OCI-LY3 (cell line): ENCODE measurements at regions not wholly inside any gene's neighbourhood (a gene's known extent, or its start where the extent isn't known, plus 50 kb on each side); places are given as distances from the start of the nearest gene placed in this dataset.

ENCODE experiments used
- H2AFZ ChIP-seq: fragments of 200-600, 300-600 bp; shearing (Covaris generic); 2 replicates; pipeline ENCODE4 v1.6.0; 2014; ENCODE audit warnings: antibody characterized with exemption, low read depth, low read length
- H3K27ac ChIP-seq: fragments of 200-600, 300-600 bp; sonication (generic); 2 replicates; pipeline ENCODE4 v1.5.1; 2014; ENCODE audit warnings: mild to moderate bottlenecking, low read length, moderate library complexity, mixed read lengths
- H3K27me3 ChIP-seq: fragments of 200-600, 300-600 bp; sonication (generic); 2 replicates; pipeline ENCODE4 v1.6.1; 2014; ENCODE audit warnings: low read depth, low read length, mixed read lengths
- H3K36me3 ChIP-seq: fragments of 200-600, 300-600 bp; sonication (generic); replicated peaks from 2 replicates; pipeline ENCODE3; 2014; ENCODE audit warnings: low read depth, low read length, mixed read lengths
- H3K4me1 ChIP-seq: fragments of 300-600, 200-600 bp; sonication (generic); 2 replicates; pipeline ENCODE4 v1.6.1; 2014; ENCODE audit warnings: low read length, mixed read lengths
- H3K4me2 ChIP-seq: fragments of 200-600, 300-600 bp; sonication (generic); 2 replicates; pipeline ENCODE4 v1.6.1; 2014; ENCODE audit warnings: low read length, mixed read lengths
- H3K4me3 ChIP-seq: fragments of 300-600, 200-600 bp; sonication (generic); 2 replicates; pipeline ENCODE4 v1.5.1; 2014; ENCODE audit warnings: antibody characterized with exemption, mild to moderate bottlenecking, low read length, moderate library complexity
- H3K79me2 ChIP-seq: fragments of 300-600, 200-600 bp; shearing (Covaris generic); 2 replicates; pipeline ENCODE4 v1.6.1; 2014; ENCODE audit warnings: mild to moderate bottlenecking, low read length, mixed read lengths
- H3K9ac ChIP-seq: fragments of 300-600, 200-600 bp; shearing (Covaris generic); 2 replicates; pipeline ENCODE4 v1.6.0; 2014; ENCODE audit warnings: mild to moderate bottlenecking, low read length, moderate library complexity
- H3K9me3 ChIP-seq: fragments of 200-600, 300-600 bp; shearing (Covaris generic); 2 replicates; pipeline ENCODE4 v1.6.1; 2014; ENCODE audit warnings: low read length, mixed read lengths; ENCODE audit not compliant: insufficient read depth
- H4K20me1 ChIP-seq: fragments of 200-600, 300-600 bp; sonication (generic); 2 replicates; pipeline ENCODE4 v1.6.1; 2016; ENCODE audit warnings: low read length, mixed read lengths; ENCODE audit not compliant: insufficient read depth
- CTCF ChIP-seq: fragments of 200-600, 300-600 bp; sonication (generic); IDR thresholded peaks from 2 replicates; pipeline ENCODE4 v1.5.1; 2014; ENCODE audit warnings: antibody characterized with exemption, low read length, low read depth
- EZH2phosphoT487 ChIP-seq: fragments of 200-600 bp; shearing (Covaris generic); IDR thresholded peaks from 2 replicates; pipeline ENCODE4 v1.6.1; 2018; ENCODE audit warnings: antibody characterized with exemption, mixed run types, low read depth

- Histone ChIP-seq H3K4me3 (no peak overlapping the region), H4K20me1 (no peaks in the 10 kb centered on the region), H3K4me1 (peaks cover 4% of the 10 kb centered on the region), H2AFZ (no peak overlapping the region), H3K9me3 (no peaks in the 10 kb centered on the region), H3K79me2 (no peaks in the 10 kb centered on the region), H3K27me3 (no peaks in the 10 kb centered on the region), H3K27ac (no peak overlapping the region), H3K4me2 (no peak overlapping the region), H3K9ac (no peak overlapping the region), H3K36me3 (no peaks in the 10 kb centered on the region)
- TF ChIP-seq CTCF, result no peak
- TF ChIP-seq EZH2phosphoT487, result no peak
Measured at GRCh38 chr4:128470492-128471053, 183.0 kb upstream of the PGRMC2 start.

GRCh38 chr4:128468123-128468989, 180.7 kb upstream of the PGRMC2 start:
- TF ChIP-seq CTCF (no peak), EZH2phosphoT487 (no peak)
- Histone ChIP-seq H3K36me3 (no peaks in the 10 kb centered on the region), H3K4me1 (no peaks in the 10 kb centered on the region), H3K9ac (no peak overlapping the region), H3K4me2 (no peak overlapping the region), H3K79me2 (no peaks in the 10 kb centered on the region), H3K27me3 (no peaks in the 10 kb centered on the region), H3K27ac (no peak overlapping the region), H3K4me3 (no peak overlapping the region), H4K20me1 (no peaks in the 10 kb centered on the region), H3K9me3 (no peaks in the 10 kb centered on the region), H2AFZ (no peak overlapping the region; the same call in 1 of the 2 replicates)

- H2AFZ ChIP-seq, result no peak overlapping the region
Measured at GRCh38 chr4:128465523-128465922, 177.9 kb upstream of the PGRMC2 start.

More at GRCh38 chr4:128465523-128465922, 177.9 kb upstream of the PGRMC2 start:
- Histone ChIP-seq H3K4me2 (no peak overlapping the region), H3K4me3 (no peak overlapping the region), H3K79me2 (no peaks in the 10 kb centered on the region), H4K20me1 (no peaks in the 10 kb centered on the region), H3K27ac (no peak overlapping the region), H3K4me1 (peaks cover 10% of the 10 kb centered on the region), H3K9ac (no peak overlapping the region), H3K27me3 (no peaks in the 10 kb centered on the region), H3K36me3 (no peaks in the 10 kb centered on the region), H3K9me3 (no peaks in the 10 kb centered on the region)
- TF ChIP-seq EZH2phosphoT487 (no peak), CTCF (no peak)
